Endodermal cell (in vitro differentiated cells): ENCODE measurements at regions not wholly inside any gene's neighbourhood (a gene's known extent, or its start where the extent isn't known, plus 50 kb on each side); places are given as distances from the start of the nearest gene placed in this dataset.

Experiments used
- DNase-seq: peaks from one replicate; pipeline ENCODE4 v3.0.0-alpha.2; 2017
- H3K27ac ChIP-seq: 2 replicates; pipeline ENCODE4 v1.5.1; 2013; ENCODE audit warnings: mild to moderate bottlenecking, low read depth, low read length, moderate library complexity
- H3K27me3 ChIP-seq: 2 replicates; pipeline ENCODE4 v1.6.1; 2013; ENCODE audit warnings: mild to moderate bottlenecking, low read length, moderate library complexity; ENCODE audit not compliant: insufficient read depth, control insufficient read depth, poor library complexity, severe bottlenecking
- H3K36me3 ChIP-seq: 2 replicates; pipeline ENCODE4 v1.7.0; 2013; ENCODE audit warnings: mild to moderate bottlenecking, low read length, moderate library complexity; ENCODE audit not compliant: control insufficient read depth, insufficient read depth
- H3K4me1 ChIP-seq: one replicate; pipeline ENCODE4 v1.7.0; 2013; ENCODE audit warnings: low read length; ENCODE audit not compliant: control insufficient read depth, insufficient read depth
- H3K4me3 ChIP-seq: 2 replicates; pipeline ENCODE4 v1.5.1; 2013; ENCODE audit warnings: mild to moderate bottlenecking, low read length, moderate library complexity
- H3K9ac ChIP-seq: 2 replicates; pipeline ENCODE4 v1.6.1; 2013; ENCODE audit warnings: mild to moderate bottlenecking, low read length, moderate library complexity; ENCODE audit not compliant: poor library complexity, severe bottlenecking; ENCODE audit errors: extremely low read depth
- H3K9me3 ChIP-seq: 2 replicates; pipeline ENCODE4 v1.6.1; 2013; ENCODE audit warnings: mild to moderate bottlenecking, low read length, moderate library complexity; ENCODE audit not compliant: control insufficient read depth
- H3K27ac Mint-ChIP-seq: 2 replicates; pipeline ENCODE4 v1.8.0; 2020; ENCODE audit warnings: mixed read lengths
- H3K27me3 Mint-ChIP-seq: 2 replicates; pipeline ENCODE4 v1.8.0; 2021; ENCODE audit warnings: mild to moderate bottlenecking, mixed read lengths; ENCODE audit not compliant: insufficient read depth
- H3K36me3 Mint-ChIP-seq: 2 replicates; pipeline ENCODE4 v1.8.0; 2020; ENCODE audit warnings: low read depth, mixed read lengths
- H3K4me1 Mint-ChIP-seq: 2 replicates; pipeline ENCODE4 v1.8.0; 2020; ENCODE audit warnings: mixed read lengths
- H3K4me3 Mint-ChIP-seq: 2 replicates; pipeline ENCODE4 v1.8.0; 2020; ENCODE audit warnings: mild to moderate bottlenecking, moderate library complexity, mixed read lengths
- H3K9me3 Mint-ChIP-seq: 2 replicates; pipeline ENCODE4 v1.8.0; 2020; ENCODE audit warnings: mild to moderate bottlenecking, mixed read lengths
- WGBS, 2 experiments: methylation state at CpG; one replicate each; pipeline versions ENCODE4 v1.1.5 to v1.1.7; 2013; ENCODE audit warnings: missing lambda C conversion rate in 2 of 2, mixed read lengths in 1 of 2; ENCODE audit not compliant: insufficient coverage in 1 of 2, insufficient read length in 1 of 2; 5-methylcytosine and 5-hydroxymethylcytosine counted together
- TF ChIP-seq, protein P1 (sequence below): fragments of 200-600 bp; sonication (generic); conservative IDR thresholded peaks from 2 replicates; pipeline ENCODE4 v1.5.0; 2021; ENCODE audit warnings: antibody characterized with exemption, mild to moderate bottlenecking

- H3K9ac ChIP-seq: no peak overlapping the region
- H3K36me3 ChIP-seq: no peaks in the 10 kb centered on the region
- Mint-ChIP-seq H3K4me1 (no peaks in the 10 kb centered on the region), H3K9me3 (no peaks in the 10 kb centered on the region), H3K27ac (no peak overlapping the region), H3K36me3 (no peaks in the 10 kb centered on the region), H3K27me3 (no peaks in the 10 kb centered on the region), H3K4me3 (no peak overlapping the region)
- no peaks in the 10 kb centered on the region for H3K9me3 ChIP-seq
- TF ChIP-seq, protein P1, sequence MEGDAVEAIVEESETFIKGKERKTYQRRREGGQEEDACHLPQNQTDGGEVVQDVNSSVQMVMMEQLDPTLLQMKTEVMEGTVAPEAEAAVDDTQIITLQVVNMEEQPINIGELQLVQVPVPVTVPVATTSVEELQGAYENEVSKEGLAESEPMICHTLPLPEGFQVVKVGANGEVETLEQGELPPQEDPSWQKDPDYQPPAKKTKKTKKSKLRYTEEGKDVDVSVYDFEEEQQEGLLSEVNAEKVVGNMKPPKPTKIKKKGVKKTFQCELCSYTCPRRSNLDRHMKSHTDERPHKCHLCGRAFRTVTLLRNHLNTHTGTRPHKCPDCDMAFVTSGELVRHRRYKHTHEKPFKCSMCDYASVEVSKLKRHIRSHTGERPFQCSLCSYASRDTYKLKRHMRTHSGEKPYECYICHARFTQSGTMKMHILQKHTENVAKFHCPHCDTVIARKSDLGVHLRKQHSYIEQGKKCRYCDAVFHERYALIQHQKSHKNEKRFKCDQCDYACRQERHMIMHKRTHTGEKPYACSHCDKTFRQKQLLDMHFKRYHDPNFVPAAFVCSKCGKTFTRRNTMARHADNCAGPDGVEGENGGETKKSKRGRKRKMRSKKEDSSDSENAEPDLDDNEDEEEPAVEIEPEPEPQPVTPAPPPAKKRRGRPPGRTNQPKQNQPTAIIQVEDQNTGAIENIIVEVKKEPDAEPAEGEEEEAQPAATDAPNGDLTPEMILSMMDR: no peak
- no peaks in the 10 kb centered on the region for H3K27me3 ChIP-seq
- no peak overlapping the region for H3K4me3 ChIP-seq
- H3K4me1 ChIP-seq: no peaks in the 10 kb centered on the region
- H3K27ac ChIP-seq: no peak overlapping the region
- DNase-seq: no peak
- 90 to 93% methylated on average over 3 to 5 of the region's 5 CpGs for WGBS, 2 experiments
These were observed 143.8 kb downstream of the URB2 start for GRCh38 chr1:229769809-229770208.

GRCh38 chr1:229778794-229779193 is 152.7 kb downstream of the URB2 start:
- peak overlapping the region; percentile 38 for H3K27ac ChIP-seq
- Mint-ChIP-seq H3K9me3 (peaks cover 8% of the 10 kb centered on the region), H3K27me3 (no peaks in the 10 kb centered on the region), H3K4me3 (no peak overlapping the region), H3K27ac (no peak overlapping the region), H3K4me1 (no peaks in the 10 kb centered on the region), H3K36me3 (no peaks in the 10 kb centered on the region)
- TF ChIP-seq, protein P1: no peak
- no peaks in the 10 kb centered on the region for H3K36me3 ChIP-seq
- DNase-seq: no peak
- no peaks in the 10 kb centered on the region for H3K4me1 ChIP-seq
- no peaks in the 10 kb centered on the region for H3K9me3 ChIP-seq
- WGBS, 2 experiments: 80 to 86% methylated on average over 3 to 5 of the region's 5 CpGs
- H3K27me3 ChIP-seq: no peaks in the 10 kb centered on the region
- no peak overlapping the region for H3K9ac ChIP-seq
- no peak overlapping the region for H3K4me3 ChIP-seq

DNA sequence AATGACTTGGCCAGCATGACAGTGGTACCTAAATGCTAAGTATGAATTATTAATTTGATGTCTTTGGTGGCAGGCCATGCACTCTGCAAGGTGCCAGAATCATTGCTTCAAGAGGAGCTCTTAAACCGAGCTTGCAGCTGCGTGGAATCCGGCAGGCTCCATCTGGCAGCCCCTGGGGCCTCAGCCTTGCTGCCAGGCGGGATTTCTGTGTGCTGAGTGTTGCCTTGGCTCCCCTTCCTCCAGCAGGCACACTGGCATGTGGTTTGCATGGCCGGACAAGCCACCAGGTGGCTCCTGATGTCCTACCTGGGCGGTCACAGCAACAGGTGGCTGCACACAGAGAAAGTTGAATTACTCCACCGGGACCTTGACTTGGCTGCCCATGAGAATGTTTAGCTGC is 155.4 kb downstream of the URB2 start:
- TF ChIP-seq, protein P1: peak; percentile 59
- Histone ChIP-seq H3K36me3 (no peaks in the 10 kb centered on the region), H3K4me3 (no peak overlapping the region), H3K9ac (no peak overlapping the region), H3K27ac (no peak overlapping the region), H3K27me3 (no peaks in the 10 kb centered on the region), H3K4me1 (no peaks in the 10 kb centered on the region), H3K9me3 (peaks cover 7% of the 10 kb centered on the region)
- Mint-ChIP-seq H3K36me3 (no peaks in the 10 kb centered on the region), H3K4me3 (no peak overlapping the region), H3K27me3 (no peaks in the 10 kb centered on the region), H3K9me3 (peaks cover 23% of the 10 kb centered on the region), H3K4me1 (no peaks in the 10 kb centered on the region), H3K27ac (no peak overlapping the region)
- DNase-seq: peak; percentile 69
- WGBS, 2 experiments: 81 to 96% methylated on average over 6 to 7 of the region's 7 CpGs
